ENCODE measurements at regions not wholly inside any gene's neighbourhood (a gene's known extent, or its start where the extent isn't known, plus 50 kb on each side); places are given as distances from the start of the nearest gene placed in this dataset.
A peak's percentile ranks its signal among the peaks of the same experiment; 100 is the strongest.

DNA sequence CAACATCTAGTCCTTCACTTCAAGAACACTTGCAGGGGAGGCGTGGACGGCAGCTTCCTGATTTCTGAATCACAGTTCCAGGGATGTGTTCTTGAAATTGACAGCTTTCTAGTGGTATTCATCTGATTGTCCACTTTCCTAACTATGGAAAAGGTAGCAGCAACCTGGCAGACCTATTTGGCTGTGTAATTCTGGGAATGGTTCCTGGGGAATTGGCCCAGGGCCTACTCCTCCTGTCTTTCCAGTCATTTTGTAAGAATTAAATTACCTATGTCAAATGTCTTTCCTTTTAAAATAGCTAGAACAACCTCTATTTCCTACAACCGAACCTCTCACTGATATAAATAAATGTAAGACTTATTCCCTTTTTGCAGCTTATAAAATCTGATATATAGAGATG is 85.5 kb upstream of the RSPO3 start:
- Histone ChIP-seq H4K20me1 (ENCODE audit: insufficient read depth, low read length) (no peaks in the 10 kb centered on the region), H3K79me2 (ENCODE audit: insufficient read depth, low read length) (no peaks in the 10 kb centered on the region), H3K4me1 (ENCODE audit: insufficient read depth, low read length) (no peaks in the 10 kb centered on the region), H3K4me3 (ENCODE audit: insufficient read depth, low read depth, low read length) (no peak overlapping the region), H3K27ac (ENCODE audit: low read depth, low read length) (no peak overlapping the region), H3K27me3 (ENCODE audit: insufficient read depth, low read length) (no peaks in the 10 kb centered on the region), H3K9ac (ENCODE audit: low read length) (no peak overlapping the region), H3K9me3 (ENCODE audit: insufficient read depth, low read depth, low read length) (no peaks in the 10 kb centered on the region), H3K36me3 (ENCODE audit: insufficient read depth, low read length) (no peaks in the 10 kb centered on the region), H2AFZ (ENCODE audit: low read depth, low read length) (no peak overlapping the region), H3K4me2 (ENCODE audit: low read length) (no peak overlapping the region)
- H3K4me3 Mint-ChIP-seq (ENCODE audit: unreplicated experiment), result no peak overlapping the region
- no peaks in the 10 kb centered on the region for H3K36me3 Mint-ChIP-seq (ENCODE audit: low read depth, unreplicated experiment)
- no peak for TF ChIP-seq EZH2 (IDR thresholded peaks at IDR 0.05; ENCODE audit: insufficient read depth, low read length)
- TF ChIP-seq, protein P1, sequence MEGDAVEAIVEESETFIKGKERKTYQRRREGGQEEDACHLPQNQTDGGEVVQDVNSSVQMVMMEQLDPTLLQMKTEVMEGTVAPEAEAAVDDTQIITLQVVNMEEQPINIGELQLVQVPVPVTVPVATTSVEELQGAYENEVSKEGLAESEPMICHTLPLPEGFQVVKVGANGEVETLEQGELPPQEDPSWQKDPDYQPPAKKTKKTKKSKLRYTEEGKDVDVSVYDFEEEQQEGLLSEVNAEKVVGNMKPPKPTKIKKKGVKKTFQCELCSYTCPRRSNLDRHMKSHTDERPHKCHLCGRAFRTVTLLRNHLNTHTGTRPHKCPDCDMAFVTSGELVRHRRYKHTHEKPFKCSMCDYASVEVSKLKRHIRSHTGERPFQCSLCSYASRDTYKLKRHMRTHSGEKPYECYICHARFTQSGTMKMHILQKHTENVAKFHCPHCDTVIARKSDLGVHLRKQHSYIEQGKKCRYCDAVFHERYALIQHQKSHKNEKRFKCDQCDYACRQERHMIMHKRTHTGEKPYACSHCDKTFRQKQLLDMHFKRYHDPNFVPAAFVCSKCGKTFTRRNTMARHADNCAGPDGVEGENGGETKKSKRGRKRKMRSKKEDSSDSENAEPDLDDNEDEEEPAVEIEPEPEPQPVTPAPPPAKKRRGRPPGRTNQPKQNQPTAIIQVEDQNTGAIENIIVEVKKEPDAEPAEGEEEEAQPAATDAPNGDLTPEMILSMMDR (IDR thresholded peaks at IDR 0.05; ENCODE audit: insufficient read depth, low read depth, low read length), result no peak
- H3K4me1 Mint-ChIP-seq (ENCODE audit: low read depth, unreplicated experiment), result peaks cover 4% of the 10 kb centered on the region
- no peak overlapping the region for H3K27ac Mint-ChIP-seq (ENCODE audit: unreplicated experiment)
- FAIRE-seq (no peak), DNase-seq (ENCODE audit: low read depth) (no peak)
- H3K9me3 Mint-ChIP-seq (ENCODE audit: unreplicated experiment), result no peaks in the 10 kb centered on the region
- no peaks in the 10 kb centered on the region for H3K27me3 Mint-ChIP-seq (ENCODE audit: low read depth, unreplicated experiment)

DNA sequence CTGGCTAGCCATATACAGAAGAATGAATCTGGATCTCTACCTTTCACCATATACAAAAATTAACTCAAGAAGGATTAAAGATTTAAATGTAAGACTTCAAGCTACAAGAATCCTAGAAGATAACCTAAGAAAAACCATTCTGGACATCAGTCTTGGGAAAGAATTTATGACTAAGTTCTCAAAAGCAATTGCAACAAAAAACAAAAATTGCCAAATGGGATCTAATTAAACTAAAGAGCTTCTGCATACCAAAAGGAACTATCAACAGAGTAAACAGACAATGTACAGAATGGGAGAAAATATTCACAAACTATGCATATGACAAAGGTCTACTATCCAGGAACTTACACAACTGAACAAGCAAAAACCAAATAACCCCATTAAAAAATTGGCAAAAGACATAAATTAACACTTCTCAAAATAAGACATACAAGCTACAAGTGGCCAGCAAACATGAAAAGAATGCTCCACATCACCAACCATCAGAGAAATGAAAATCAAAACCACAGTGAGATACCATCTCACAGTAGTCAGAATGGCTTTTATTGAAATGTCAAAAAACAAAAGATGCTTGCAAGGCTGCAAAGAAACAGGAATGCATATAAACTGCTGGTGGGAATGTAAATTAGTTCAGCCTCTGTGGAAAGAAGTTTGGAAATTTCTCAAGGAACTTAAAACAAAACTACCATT is 66.8 kb upstream of the RSPO3 start:
- Histone ChIP-seq H3K79me2 (ENCODE audit: insufficient read depth, low read length) (no peaks in the 10 kb centered on the region), H3K9ac (ENCODE audit: low read length) (no peak overlapping the region), H3K4me3 (ENCODE audit: insufficient read depth, low read depth, low read length) (no peak overlapping the region), H3K27ac (ENCODE audit: low read depth, low read length) (peak overlapping the region; percentile 43), H3K27me3 (ENCODE audit: insufficient read depth, low read length) (no peaks in the 10 kb centered on the region), H2AFZ (ENCODE audit: low read depth, low read length) (no peak overlapping the region), H3K36me3 (ENCODE audit: insufficient read depth, low read length) (no peaks in the 10 kb centered on the region), H3K9me3 (ENCODE audit: insufficient read depth, low read depth, low read length) (no peaks in the 10 kb centered on the region), H3K4me2 (ENCODE audit: low read length) (peak overlapping the region; percentile 42), H3K4me1 (ENCODE audit: insufficient read depth, low read length) (peaks cover 22% of the 10 kb centered on the region), H4K20me1 (ENCODE audit: insufficient read depth, low read length) (no peaks in the 10 kb centered on the region)
- FAIRE-seq, result peak; percentile 91
- Mint-ChIP-seq H3K27me3 (ENCODE audit: low read depth, unreplicated experiment) (no peaks in the 10 kb centered on the region), H3K4me1 (ENCODE audit: low read depth, unreplicated experiment) (peaks cover 31% of the 10 kb centered on the region), H3K9me3 (ENCODE audit: unreplicated experiment) (peaks cover 19% of the 10 kb centered on the region), H3K36me3 (ENCODE audit: low read depth, unreplicated experiment) (peaks cover 3% of the 10 kb centered on the region), H3K27ac (ENCODE audit: unreplicated experiment) (peak overlapping the region; percentile 58), H3K4me3 (ENCODE audit: unreplicated experiment) (no peak overlapping the region)
- DNase-seq (ENCODE audit: low read depth), result peak; percentile 82
- TF ChIP-seq, protein P1 (IDR thresholded peaks at IDR 0.05; ENCODE audit: insufficient read depth, low read depth, low read length), result no peak
- TF ChIP-seq EZH2 (IDR thresholded peaks at IDR 0.05; ENCODE audit: insufficient read depth, low read length), result no peak
